OCI-LY7 (cell line): ENCODE measurements at regions not wholly inside any gene's neighbourhood (a gene's known extent, or its start where the extent isn't known, plus 50 kb on each side); places are given as distances from the start of the nearest gene placed in this dataset.

Experiments
- BruUV-seq: library from RNA; stranded (reverse); fragments of 400-500 nt; replicated peaks from 2 replicates; lab custom pipeline; 2021; lab: Mats Ljungman, UMichigan
- CTCF ChIA-PET: fragments of 300-600 bp; sonication (Branson Sonifier 250); formaldehyde crosslinking; loops from one replicate; lab custom pipeline; 2022; ENCODE audit warnings: antibody characterized with exemption; ENCODE audit not compliant: unreplicated experiment; lab: Charles Lee
- POLR2A ChIA-PET: fragments of 300-600 bp; sonication (Branson Sonifier 250); formaldehyde crosslinking; loops from one replicate; lab custom pipeline; 2022; ENCODE audit warnings: antibody characterized with exemption; lab: Charles Lee
- DNase-seq: peaks from one replicate; pipeline ENCODE4 v3.0.0-alpha.2; 2015; ENCODE audit warnings: low spot score
- H2AFZ ChIP-seq: fragments of 200-600 bp; sonication (generic), shearing (Covaris generic); 2 replicates; pipeline ENCODE4 v1.6.1; 2014; ENCODE audit warnings: mild to moderate bottlenecking, antibody characterized with exemption, low read length, moderate library complexity
- H3K27ac ChIP-seq: fragments of 200-600 bp; sonication (generic); 2 replicates; pipeline ENCODE4 v1.5.1; 2014; ENCODE audit warnings: mixed run types, low read depth, mild to moderate bottlenecking, moderate library complexity, low read length, inconsistent platforms; ENCODE audit not compliant: poor library complexity, severe bottlenecking
- H3K36me3 ChIP-seq: fragments of 200-600 bp; sonication (generic); 2 replicates; pipeline ENCODE4 v1.6.1; 2014; ENCODE audit warnings: mild to moderate bottlenecking, antibody characterized with exemption, low read length, moderate library complexity, mixed read lengths; ENCODE audit not compliant: insufficient read depth
- H3K4me1 ChIP-seq: fragments of 200-600 bp; sonication (generic); 2 replicates; pipeline ENCODE4 v1.5.1; 2014; ENCODE audit warnings: mild to moderate bottlenecking, low read length; ENCODE audit not compliant: insufficient read depth, poor library complexity, severe bottlenecking
- H3K4me2 ChIP-seq: fragments of 200-600 bp; sonication (generic); 2 replicates; pipeline ENCODE4 v1.6.1; 2014; ENCODE audit warnings: mild to moderate bottlenecking, low read length
- H3K4me3 ChIP-seq: fragments of 200-600 bp; sonication (generic); 2 replicates; pipeline ENCODE4 v1.5.1; 2014; ENCODE audit warnings: mild to moderate bottlenecking, low read depth, low read length; ENCODE audit not compliant: poor library complexity, severe bottlenecking
- H3K79me2 ChIP-seq: fragments of 200-600 bp; sonication (generic); 2 replicates; pipeline ENCODE4 v1.6.1; 2016; ENCODE audit warnings: low read depth, mild to moderate bottlenecking, low read length, moderate library complexity, mixed read lengths; ENCODE audit not compliant: insufficient read depth
- H3K9me2 ChIP-seq: fragments of 200-600 bp; sonication (generic); 2 replicates; pipeline ENCODE4 v1.6.1; 2016; ENCODE audit warnings: mild to moderate bottlenecking, low read length, mixed read lengths; ENCODE audit not compliant: insufficient read depth
- H3K9me3 ChIP-seq: fragments of 200-600 bp; sonication (generic); 2 replicates; pipeline ENCODE4 v1.6.1; 2014; ENCODE audit warnings: mild to moderate bottlenecking, mixed run types, low read length, mixed read lengths
- H4K20me1 ChIP-seq: fragments of 200-600 bp; sonication (generic); 2 replicates; pipeline ENCODE4 v1.6.1; 2014; ENCODE audit warnings: mild to moderate bottlenecking, antibody characterized with exemption, low read length, moderate library complexity, mixed read lengths; ENCODE audit not compliant: insufficient read depth
- CTCF ChIP-seq: fragments of 200-600 bp; sonication (generic); conservative IDR thresholded peaks from 2 replicates; pipeline ENCODE4 v1.5.1; 2014; ENCODE audit warnings: mild to moderate bottlenecking, antibody characterized with exemption, low read length, moderate library complexity, mixed read lengths
- EZH2phosphoT487 ChIP-seq: fragments of 200-600 bp; sonication (generic); IDR thresholded peaks from 2 replicates; pipeline ENCODE4 v1.6.1; 2018; ENCODE audit warnings: low read depth, borderline replicate concordance, mild to moderate bottlenecking, mixed run types, antibody characterized with exemption, low read length, moderate library complexity, mixed read lengths
- intact Hi-C: fragments of 100-400 bp; cut with micrococcal nuclease; formaldehyde crosslinking; loops from one replicate; pipeline ENCODE4 v1.10.0; 2022; ENCODE audit not compliant: unreplicated experiment

- no peaks in the 10 kb centered on the region for H3K9me3 ChIP-seq
- H3K79me2 ChIP-seq = no peaks in the 10 kb centered on the region
- POLR2A ChIA-PET = no interaction called here
- no peak overlapping the region for H3K4me2 ChIP-seq
- H3K4me1 ChIP-seq = no peaks in the 10 kb centered on the region
- no peaks in the 10 kb centered on the region for H3K36me3 ChIP-seq
- H3K4me3 ChIP-seq = no peak overlapping the region
- DNase-seq = no peak
- H4K20me1 ChIP-seq = no peaks in the 10 kb centered on the region; the same call in 1 of the 2 replicates
- H3K9me2 ChIP-seq = no peaks in the 10 kb centered on the region
- H2AFZ ChIP-seq = no peak overlapping the region
- intact Hi-C loops = no loop called here
- no peak for TF ChIP-seq CTCF
- no peak for TF ChIP-seq EZH2phosphoT487
- CTCF ChIA-PET = no interaction called here
- no peak overlapping the region for H3K27ac ChIP-seq
- BruUV-seq = no TSS peak
These were observed 363.4 kb downstream of the RPRM start for GRCh38 chr2:153115141-153115540.

GRCh38 chr2:153110486-153110885 lies 368.1 kb downstream of the RPRM start:
- POLR2A ChIA-PET = interaction anchor here (2.2 kb wide), 1 partner anchor 21 kb away, joined by 6 read pairs; no protein-coding TSS in a partner anchor
- CTCF ChIA-PET = no interaction called here

More at GRCh38 chr2:153110486-153110885, 368.1 kb downstream of the RPRM start:
- Histone ChIP-seq H3K9me3 (no peaks in the 10 kb centered on the region), H2AFZ (no peak overlapping the region), H4K20me1 (no peaks in the 10 kb centered on the region; the same call in 1 of the 2 replicates), H3K27ac (no peak overlapping the region), H3K4me3 (no peak overlapping the region), H3K4me2 (no peak overlapping the region), H3K79me2 (no peaks in the 10 kb centered on the region), H3K9me2 (no peaks in the 10 kb centered on the region), H3K36me3 (no peaks in the 10 kb centered on the region), H3K4me1 (no peaks in the 10 kb centered on the region)
- no TSS peak for BruUV-seq
- intact Hi-C loops = no loop called here
- TF ChIP-seq CTCF (no peak), EZH2phosphoT487 (no peak)
- DNase-seq = no peak
